Uterus (tissue), 3 donors: ENCODE measurements at regions not wholly inside any gene's neighbourhood (a gene's known extent, or its start where the extent isn't known, plus 50 kb on each side); places are given as distances from the start of the nearest gene placed in this dataset.

Experiments
- DNase-seq, 2 donors: peaks; one replicate each; pipeline ENCODE4 v3.0.0-alpha.2; 2019 to 2020
- H3K27ac ChIP-seq, 2 donors: fragments of 200-600 bp; sonication (generic); 1 replicate in 1 of 2; 2 replicates in 1 of 2; pipeline ENCODE4 v1.5.1; 2016 to 2018
- H3K27me3 ChIP-seq, 2 donors: fragments of 200-600 bp; sonication (generic); one replicate each; pipeline ENCODE4 v1.5.1; 2018 to 2019; ENCODE audit warnings: control low read depth in 1 of 2
- H3K36me3 ChIP-seq, 2 donors: fragments of 200-600 bp; sonication (generic); one replicate each; pipeline ENCODE4 v1.5.1; 2019; ENCODE audit warnings: control low read depth in 1 of 2
- H3K4me1 ChIP-seq, 2 donors: fragments of 200-600 bp; sonication (generic); one replicate each; pipeline ENCODE4 v1.5.1; 2018 to 2019; ENCODE audit warnings: control low read depth in 1 of 2
- H3K4me3 ChIP-seq, 2 donors: fragments of 200-600 bp; sonication (generic); 1 replicate in 1 of 2; 2 replicates in 1 of 2; pipeline ENCODE4 v1.5.1; 2018 to 2019; ENCODE audit warnings: mild to moderate bottlenecking in 1 of 2
- H3K9me3 ChIP-seq, 2 donors: fragments of 200-600 bp; sonication (generic); one replicate each; pipeline ENCODE4 v1.5.1; 2019; ENCODE audit warnings: control low read depth in 1 of 2
- POLR2A ChIP-seq, 2 donors: fragments of 450-650 bp; IDR thresholded peaks; one replicate each; pipeline ENCODE4 v1.6.1; 2016; ENCODE audit warnings: antibody characterized with exemption in 2 of 2, mild to moderate bottlenecking in 1 of 2, moderate library complexity in 1 of 2
- intact Hi-C: fragments of 100-400 bp; cut with DNase I; formaldehyde crosslinking; loops from one replicate; pipeline ENCODE4 v1.15.1; 2023; ENCODE audit warnings: low total_unique reads
- TF ChIP-seq, protein P1 (sequence below), 4 experiments: fragments of 200-600 bp in 2 of 4; fragments of 450-650 bp in 2 of 4; sonication (generic) in 2 of 4; IDR thresholded peaks; one replicate each; pipeline ENCODE4 v1.5.1; 2016 to 2019; ENCODE audit warnings: antibody characterized with exemption in 4 of 4, mild to moderate bottlenecking in 2 of 4, moderate library complexity in 1 of 4
- donor health status: DM: yes; HTN: yes; CAD: no.

GRCh38 chr3:76138921-76139320 lies 353.6 kb upstream of the ZNF717 start:
- TF ChIP-seq, protein P1, sequence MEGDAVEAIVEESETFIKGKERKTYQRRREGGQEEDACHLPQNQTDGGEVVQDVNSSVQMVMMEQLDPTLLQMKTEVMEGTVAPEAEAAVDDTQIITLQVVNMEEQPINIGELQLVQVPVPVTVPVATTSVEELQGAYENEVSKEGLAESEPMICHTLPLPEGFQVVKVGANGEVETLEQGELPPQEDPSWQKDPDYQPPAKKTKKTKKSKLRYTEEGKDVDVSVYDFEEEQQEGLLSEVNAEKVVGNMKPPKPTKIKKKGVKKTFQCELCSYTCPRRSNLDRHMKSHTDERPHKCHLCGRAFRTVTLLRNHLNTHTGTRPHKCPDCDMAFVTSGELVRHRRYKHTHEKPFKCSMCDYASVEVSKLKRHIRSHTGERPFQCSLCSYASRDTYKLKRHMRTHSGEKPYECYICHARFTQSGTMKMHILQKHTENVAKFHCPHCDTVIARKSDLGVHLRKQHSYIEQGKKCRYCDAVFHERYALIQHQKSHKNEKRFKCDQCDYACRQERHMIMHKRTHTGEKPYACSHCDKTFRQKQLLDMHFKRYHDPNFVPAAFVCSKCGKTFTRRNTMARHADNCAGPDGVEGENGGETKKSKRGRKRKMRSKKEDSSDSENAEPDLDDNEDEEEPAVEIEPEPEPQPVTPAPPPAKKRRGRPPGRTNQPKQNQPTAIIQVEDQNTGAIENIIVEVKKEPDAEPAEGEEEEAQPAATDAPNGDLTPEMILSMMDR (IDR thresholded peaks at IDR 0.05) = no peak
- no peak for TF ChIP-seq POLR2A (IDR thresholded peaks at IDR 0.05)
- H3K36me3 ChIP-seq = no peaks in the 10 kb centered on the region
- no peak overlapping the region for H3K4me3 ChIP-seq
- H3K4me1 ChIP-seq = no peaks in the 10 kb centered on the region
- H3K27ac ChIP-seq = no peak overlapping the region
- no peaks in the 10 kb centered on the region for H3K27me3 ChIP-seq
- H3K9me3 ChIP-seq = no peaks in the 10 kb centered on the region
- intact Hi-C loops = no loop called here
- no peak for DNase-seq

DNA sequence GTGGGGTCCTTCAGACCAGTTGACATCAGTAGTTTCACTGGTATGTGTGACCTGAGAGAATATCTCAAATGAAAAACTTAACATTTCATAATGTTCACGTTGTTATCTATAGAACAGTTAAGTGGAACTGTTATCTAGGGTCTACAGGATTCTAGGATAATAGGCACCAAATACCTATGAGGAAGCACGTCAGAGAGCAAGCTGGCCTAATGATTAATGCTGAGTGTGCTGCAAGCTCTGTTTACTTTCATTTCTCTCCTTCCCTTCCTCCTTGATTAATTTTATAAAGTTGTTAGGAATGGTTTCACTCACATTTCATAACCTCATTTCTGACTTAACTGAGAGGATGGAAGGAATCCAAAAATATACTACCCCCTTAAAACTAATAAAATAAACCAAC lies 362.5 kb upstream of the ZNF717 start:
- H3K36me3 ChIP-seq = no peaks in the 10 kb centered on the region
- DNase-seq = no peak
- no peaks in the 10 kb centered on the region for H3K27me3 ChIP-seq
- H3K9me3 ChIP-seq = no peaks in the 10 kb centered on the region
- intact Hi-C loops = no loop called here
- H3K4me3 ChIP-seq = no peak overlapping the region
- no peak for TF ChIP-seq POLR2A (IDR thresholded peaks at IDR 0.05)
- TF ChIP-seq, protein P1 (IDR thresholded peaks at IDR 0.05) = no peak
- no peak overlapping the region for H3K27ac ChIP-seq
- no peaks in the 10 kb centered on the region for H3K4me1 ChIP-seq

DNA sequence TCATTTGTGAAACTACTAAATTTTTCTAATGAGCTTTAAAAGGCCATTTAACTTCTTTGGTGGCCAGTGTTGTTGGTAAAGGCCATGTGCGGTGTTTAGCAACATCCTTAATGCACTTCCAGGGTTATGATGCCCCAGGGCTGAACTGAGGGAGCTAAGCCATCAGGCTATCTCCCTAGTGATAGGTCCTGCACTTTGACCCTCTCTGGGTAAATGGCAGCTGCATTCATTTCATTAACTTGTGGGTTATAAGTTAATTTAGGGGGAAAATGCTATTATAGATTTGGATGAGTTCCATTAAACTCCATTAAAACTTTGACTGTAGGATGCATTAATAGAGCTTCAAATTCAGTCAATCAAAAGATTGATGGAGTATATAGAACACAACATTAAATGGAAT lies 366.7 kb upstream of the ZNF717 start:
- no peaks in the 10 kb centered on the region for H3K4me1 ChIP-seq
- no peak overlapping the region for H3K27ac ChIP-seq
- H3K36me3 ChIP-seq = no peaks in the 10 kb centered on the region
- H3K4me3 ChIP-seq = no peak overlapping the region
- intact Hi-C loops = no loop called here
- no peaks in the 10 kb centered on the region for H3K9me3 ChIP-seq
- TF ChIP-seq, protein P1 (IDR thresholded peaks at IDR 0.05) = no peak
- no peak for TF ChIP-seq POLR2A (IDR thresholded peaks at IDR 0.05)
- H3K27me3 ChIP-seq = no peaks in the 10 kb centered on the region
- DNase-seq = no peak

GRCh38 chr3:76161856-76162255 lies 376.5 kb upstream of the ZNF717 start:
- no peak for DNase-seq
- Histone ChIP-seq H3K36me3 (no peaks in the 10 kb centered on the region), H3K4me1 (no peaks in the 10 kb centered on the region), H3K27ac (no peak overlapping the region), H3K27me3 (no peaks in the 10 kb centered on the region), H3K9me3 (no peaks in the 10 kb centered on the region), H3K4me3 (no peak overlapping the region)
- no peak for TF ChIP-seq POLR2A (IDR thresholded peaks at IDR 0.05)
- TF ChIP-seq, protein P1 (IDR thresholded peaks at IDR 0.05) = no peak
- intact Hi-C loops = no loop called here

DNA sequence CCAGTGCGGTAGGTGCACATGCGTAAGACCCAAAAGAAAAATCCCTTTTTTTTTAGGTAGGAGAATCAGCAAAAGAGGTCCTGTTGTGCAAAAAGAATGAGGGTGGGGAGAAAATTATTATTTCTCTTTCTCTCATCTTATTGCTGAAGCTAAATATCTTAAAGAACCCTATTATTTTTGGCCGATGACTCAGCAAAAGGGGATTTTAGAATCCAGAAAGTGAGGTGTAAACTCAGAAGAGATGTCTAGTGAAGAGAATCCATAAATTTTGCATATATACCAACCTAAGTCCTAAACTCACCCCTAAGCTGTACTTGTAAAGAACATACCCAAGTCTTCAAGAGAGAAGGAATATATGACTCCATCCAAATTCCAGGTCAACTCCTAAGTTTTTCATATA lies 386.3 kb upstream of the ZNF717 start:
- TF ChIP-seq, protein P1 (IDR thresholded peaks at IDR 0.05) = no peak
- TF ChIP-seq POLR2A (IDR thresholded peaks at IDR 0.05) = no peak
- Histone ChIP-seq H3K27me3 (no peaks in the 10 kb centered on the region), H3K4me3 (no peak overlapping the region), H3K36me3 (no peaks in the 10 kb centered on the region), H3K27ac (no peak overlapping the region), H3K9me3 (no peaks in the 10 kb centered on the region), H3K4me1 (no peaks in the 10 kb centered on the region)
- intact Hi-C loops = no loop called here
- DNase-seq = no peak
